WERI-Rb-1 (cell line): ENCODE measurements at regions not wholly inside any gene's neighbourhood (a gene's known extent, or its start where the extent isn't known, plus 50 kb on each side); places are given as distances from the start of the nearest gene placed in this dataset.

ENCODE experiments used
- DNase-seq: peaks from one replicate; pipeline ENCODE4 v3.0.0-alpha.2; 2020
- H3K27ac ChIP-seq: fragments of 250-450 bp; sonication (Bioruptor Pico); 2 replicates; pipeline ENCODE4 v1.5.1; 2020; ENCODE audit warnings: mild to moderate bottlenecking, moderate library complexity
- H3K27me3 ChIP-seq: fragments of 250-450 bp; sonication (Bioruptor Pico); 2 replicates; pipeline ENCODE4 v1.5.1; 2021; ENCODE audit warnings: mild to moderate bottlenecking, low read depth, moderate library complexity; ENCODE audit not compliant: insufficient read depth, severe bottlenecking
- H3K36me3 ChIP-seq: fragments of 250-450 bp; sonication (Bioruptor Pico); 2 replicates; pipeline ENCODE4 v1.5.1; 2020; ENCODE audit warnings: mild to moderate bottlenecking, moderate library complexity
- H3K4me3 ChIP-seq: 2 replicates; pipeline ENCODE4 v1.5.1; 2011; ENCODE audit warnings: low read depth, mild to moderate bottlenecking, control low read depth, low read length
- H3K9me3 ChIP-seq: fragments of 250-450 bp; sonication (Bioruptor Pico); 2 replicates; pipeline ENCODE4 v1.5.1; 2021; ENCODE audit warnings: mild to moderate bottlenecking, moderate library complexity; ENCODE audit not compliant: severe bottlenecking
- TF ChIP-seq, protein P1 (sequence below): IDR thresholded peaks from 2 replicates; pipeline ENCODE4 v1.5.1; 2011; ENCODE audit warnings: low read depth, mild to moderate bottlenecking, control low read depth, inconsistent platforms, low read length

DNA sequence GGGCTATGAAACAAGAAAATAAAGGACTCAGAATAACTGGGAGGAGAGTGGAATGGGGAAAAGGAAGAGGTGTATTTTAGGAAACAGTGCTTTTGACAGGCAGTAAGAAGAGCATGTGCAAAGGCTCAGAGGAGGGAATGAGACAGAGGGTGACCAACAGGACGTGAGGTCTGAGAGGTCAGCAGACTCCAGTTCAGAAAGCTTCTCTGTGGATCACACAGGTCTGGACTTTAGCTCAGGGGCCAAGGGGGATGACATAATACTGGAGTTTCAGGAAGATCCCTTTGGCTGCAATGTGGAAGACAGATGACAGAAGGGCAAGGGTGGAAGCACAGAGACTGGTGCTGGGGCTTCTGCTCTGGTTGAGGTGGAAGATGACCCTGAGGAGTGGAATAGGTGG is 489.9 kb upstream of the CDH5 start:
- Histone ChIP-seq H3K9me3 (no peaks in the 10 kb centered on the region), H3K27me3 (no peaks in the 10 kb centered on the region), H3K27ac (no peak overlapping the region), H3K4me3 (no peak overlapping the region), H3K36me3 (no peaks in the 10 kb centered on the region)
- TF ChIP-seq, protein P1, sequence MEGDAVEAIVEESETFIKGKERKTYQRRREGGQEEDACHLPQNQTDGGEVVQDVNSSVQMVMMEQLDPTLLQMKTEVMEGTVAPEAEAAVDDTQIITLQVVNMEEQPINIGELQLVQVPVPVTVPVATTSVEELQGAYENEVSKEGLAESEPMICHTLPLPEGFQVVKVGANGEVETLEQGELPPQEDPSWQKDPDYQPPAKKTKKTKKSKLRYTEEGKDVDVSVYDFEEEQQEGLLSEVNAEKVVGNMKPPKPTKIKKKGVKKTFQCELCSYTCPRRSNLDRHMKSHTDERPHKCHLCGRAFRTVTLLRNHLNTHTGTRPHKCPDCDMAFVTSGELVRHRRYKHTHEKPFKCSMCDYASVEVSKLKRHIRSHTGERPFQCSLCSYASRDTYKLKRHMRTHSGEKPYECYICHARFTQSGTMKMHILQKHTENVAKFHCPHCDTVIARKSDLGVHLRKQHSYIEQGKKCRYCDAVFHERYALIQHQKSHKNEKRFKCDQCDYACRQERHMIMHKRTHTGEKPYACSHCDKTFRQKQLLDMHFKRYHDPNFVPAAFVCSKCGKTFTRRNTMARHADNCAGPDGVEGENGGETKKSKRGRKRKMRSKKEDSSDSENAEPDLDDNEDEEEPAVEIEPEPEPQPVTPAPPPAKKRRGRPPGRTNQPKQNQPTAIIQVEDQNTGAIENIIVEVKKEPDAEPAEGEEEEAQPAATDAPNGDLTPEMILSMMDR: no peak
- DNase-seq: no peak

DNA sequence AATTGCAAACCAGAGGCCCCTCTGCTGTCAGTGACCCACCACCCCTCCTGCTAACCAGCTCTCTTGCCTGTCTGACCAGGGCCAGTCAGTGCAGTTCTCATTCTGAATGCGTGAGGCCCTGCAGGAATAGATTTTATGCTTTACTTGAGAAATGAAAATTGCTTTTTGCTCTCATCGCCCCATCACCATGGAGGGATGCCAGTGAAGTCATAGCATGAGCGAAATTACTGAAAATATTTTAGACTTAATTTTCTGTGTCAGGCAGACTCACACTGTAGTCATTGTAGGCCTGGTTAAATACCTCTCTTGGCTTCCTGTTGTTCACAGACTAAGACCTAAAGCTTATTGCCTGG is 490.5 kb upstream of the CDH5 start:
- H3K4me3 ChIP-seq: no peak overlapping the region
- no peak for DNase-seq
- H3K9me3 ChIP-seq: no peaks in the 10 kb centered on the region
- TF ChIP-seq, protein P1: no peak
- H3K36me3 ChIP-seq: no peaks in the 10 kb centered on the region
- H3K27ac ChIP-seq: no peak overlapping the region
- no peaks in the 10 kb centered on the region for H3K27me3 ChIP-seq

DNA sequence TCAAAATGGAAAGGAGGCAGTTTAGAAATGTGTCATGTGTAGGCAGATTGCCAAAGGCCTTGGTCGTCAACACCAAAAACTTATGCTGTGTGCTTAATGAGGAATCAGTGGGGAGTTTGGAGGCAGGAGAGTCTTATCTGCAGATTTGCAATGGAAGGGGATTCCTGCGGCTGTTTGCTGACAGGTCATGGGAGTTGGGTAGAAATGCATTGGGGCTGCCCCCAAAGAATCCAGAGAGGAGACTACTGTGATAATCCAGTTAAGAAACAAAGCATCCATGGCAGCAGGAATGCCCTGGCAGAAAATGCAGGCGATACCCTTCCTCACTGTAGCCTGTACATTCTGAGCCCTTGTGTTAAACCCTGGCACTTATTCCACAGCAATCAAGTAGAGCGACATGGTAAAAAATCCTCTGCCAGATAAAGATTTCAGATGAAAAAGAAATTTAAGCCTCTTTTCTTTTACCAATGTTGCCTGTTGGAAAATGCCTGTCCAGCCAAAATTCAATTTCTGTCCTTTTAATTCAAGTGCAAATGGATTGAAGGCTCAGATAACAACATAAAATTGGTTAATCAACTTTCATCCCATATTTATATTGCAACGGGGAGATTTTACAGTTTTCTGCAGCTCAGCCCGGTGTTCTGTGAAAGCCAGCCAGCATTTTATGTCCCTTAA is 491.0 kb upstream of the CDH5 start:
- no peaks in the 10 kb centered on the region for H3K36me3 ChIP-seq
- DNase-seq: no peak
- H3K9me3 ChIP-seq: no peaks in the 10 kb centered on the region
- H3K27ac ChIP-seq: no peak overlapping the region
- no peak overlapping the region for H3K4me3 ChIP-seq
- H3K27me3 ChIP-seq: no peaks in the 10 kb centered on the region
- TF ChIP-seq, protein P1: no peak

- TF ChIP-seq, protein P1: no peak
- Histone ChIP-seq H3K27ac (no peak overlapping the region), H3K27me3 (no peaks in the 10 kb centered on the region), H3K4me3 (no peak overlapping the region), H3K36me3 (no peaks in the 10 kb centered on the region), H3K9me3 (no peaks in the 10 kb centered on the region)
- DNase-seq: no peak
These were observed 497.2 kb upstream of the CDH5 start for GRCh38 chr16:65869261-65869660.

GRCh38 chr16:65867276-65867960 is 499.1 kb upstream of the CDH5 start:
- no peak for DNase-seq
- Histone ChIP-seq H3K9me3 (no peaks in the 10 kb centered on the region), H3K4me3 (no peak overlapping the region), H3K27ac (no peak overlapping the region), H3K27me3 (no peaks in the 10 kb centered on the region), H3K36me3 (no peaks in the 10 kb centered on the region)
- TF ChIP-seq, protein P1: no peak
